K562 (cell line): ENCODE measurements at regions not wholly inside any gene's neighbourhood (a gene's known extent, or its start where the extent isn't known, plus 50 kb on each side); places are given as distances from the start of the nearest gene placed in this dataset.

Source experiments
- ATAC-seq: fragments of 200-7000 bp; cut with Tn5 transposase; 3 replicates; pipeline ENCODE4 v1.9.1; 2020; ENCODE audit warnings: moderate library complexity
- BruUV-seq: library from RNA; stranded (reverse); fragments of 400-500 nt; replicated peaks from 2 replicates; lab custom pipeline; 2021; lab: Mats Ljungman, UMichigan
- CTCF ChIA-PET: fragments of 300-600 bp; formaldehyde crosslinking; extraction: SDS; loops from one replicate; lab custom pipeline; 2021; ENCODE audit warnings: low intra/inter-chr PET ratio; lab: Yijun Ruan, JAX
- POLR2A ChIA-PET: fragments of 300-600, 350-650 bp; sonication (Branson Sonifier 250); formaldehyde crosslinking; extraction: SDS; loops from one replicate; lab custom pipeline; 2021; ENCODE audit warnings: antibody characterized with exemption, inconsistent platforms; lab: Yijun Ruan, JAX
- DNase-seq, 4 experiments: peaks; one replicate each; pipeline versions ENCODE4 v3.0.0 to v3.0.0-alpha.2; 2011 to 2018; ENCODE audit warnings: low spot score in 3 of 4, mixed read lengths in 3 of 4; ENCODE audit errors: extremely low read depth in 1 of 4
- FAIRE-seq: peaks from 2 replicates; lab custom pipeline; 2011; peaks lifted over from hg19 to GRCh38; lab: Jason Lieb, UNC
- H2AFZ ChIP-seq: 2 replicates; pipeline ENCODE4 v1.6.0; 2011; ENCODE audit warnings: low read depth, low read length, control low read depth, inconsistent platforms
- H3K27ac ChIP-seq: fragments of 200-600 bp; 3 replicates; pipeline ENCODE4 v1.8.0; 2011; ENCODE audit warnings: low read depth, mild to moderate bottlenecking, control low read depth, inconsistent platforms, low read length, moderate library complexity, mixed read lengths; ENCODE audit errors: extremely low read depth
- H3K27me3 ChIP-seq, 2 experiments: fragments of 300-600 bp in 1 of 2; 2 replicates in 1 of 2; 3 replicates in 1 of 2; pipeline versions ENCODE4 v1.6.0 to v1.8.0; 2011; ENCODE audit warnings: inconsistent platforms in 2 of 2, low read length in 2 of 2, mild to moderate bottlenecking in 1 of 2, mixed read lengths in 1 of 2, moderate library complexity in 1 of 2; ENCODE audit not compliant: control insufficient read depth in 2 of 2, insufficient read depth in 2 of 2
- H3K36me3 ChIP-seq: fragments of 300-600 bp; 3 replicates; pipeline ENCODE4 v1.8.0; 2011; ENCODE audit warnings: mild to moderate bottlenecking, low read length, inconsistent platforms; ENCODE audit not compliant: control insufficient read depth, insufficient read depth
- H3K4me1 ChIP-seq, 2 experiments: fragments of 200-600 bp in 1 of 2; replicated peaks in 1 of 2; 2 replicates in 1 of 2; 3 replicates in 1 of 2; pipeline versions ENCODE4 v1.5.1 to v1.8.0; 2011; ENCODE audit warnings: inconsistent platforms in 2 of 2, low read length in 2 of 2, mild to moderate bottlenecking in 1 of 2, mixed read lengths in 1 of 2, moderate library complexity in 1 of 2; ENCODE audit not compliant: control insufficient read depth in 2 of 2, insufficient read depth in 2 of 2
- H3K4me2 ChIP-seq: 2 replicates; pipeline ENCODE4 v1.6.1; 2011; ENCODE audit warnings: low read length, control low read depth, inconsistent platforms, mixed read lengths; ENCODE audit not compliant: insufficient read depth
- H3K4me3 ChIP-seq: fragments of 200-600 bp; sonication (generic), shearing (Covaris generic); 2 replicates; pipeline ENCODE4 v1.5.1; 2016; ENCODE audit warnings: control low read depth, inconsistent platforms
- H3K79me2 ChIP-seq: fragments of 200-600 bp; 3 replicates; pipeline ENCODE4 v1.8.0; 2011; ENCODE audit warnings: low read length, inconsistent platforms; ENCODE audit not compliant: control insufficient read depth, insufficient read depth
- H3K9ac ChIP-seq, 2 experiments: 2 replicates each; pipeline versions ENCODE4 v1.6.0 to v1.6.1; 2011; ENCODE audit warnings: low read depth in 2 of 2, low read length in 2 of 2, control low read depth in 1 of 2, inconsistent platforms in 1 of 2, mild to moderate bottlenecking in 1 of 2, mixed read lengths in 1 of 2; ENCODE audit not compliant: insufficient read depth in 1 of 2
- H3K9me1 ChIP-seq: one replicate; pipeline ENCODE4 v1.6.0; 2011; ENCODE audit warnings: inconsistent platforms, mild to moderate bottlenecking, low read length, moderate library complexity; ENCODE audit not compliant: control insufficient read depth, insufficient read depth
- H3K9me3 ChIP-seq: replicated peaks from 2 replicates; pipeline ENCODE4 v1.5.1; 2011; ENCODE audit warnings: low read depth, low read length, inconsistent platforms; ENCODE audit not compliant: control insufficient read depth, insufficient read depth
- H4K20me1 ChIP-seq: replicated peaks from 2 replicates; pipeline ENCODE4 v1.6.1; 2011; ENCODE audit warnings: low read length, inconsistent platforms, mixed read lengths; ENCODE audit not compliant: control insufficient read depth, insufficient read depth
- BRF1 ChIP-seq: IDR thresholded peaks from 3 replicates; pipeline ENCODE4 v1.6.1; 2011; ENCODE audit warnings: borderline replicate concordance, mild to moderate bottlenecking; ENCODE audit not compliant: insufficient read length; ENCODE audit errors: extremely low read depth
- CBFA2T2 ChIP-seq: fragments of 450-650 bp; conservative IDR thresholded peaks from 2 replicates; pipeline ENCODE4 v1.6.1; 2017; ENCODE audit warnings: mild to moderate bottlenecking
- FOXA1 ChIP-seq: fragments of 450-650 bp; IDR thresholded peaks from 2 replicates; pipeline ENCODE4 v1.6.1; 2016; ENCODE audit warnings: mild to moderate bottlenecking, borderline replicate concordance
- FOXJ3 ChIP-seq: sonication (generic); formaldehyde crosslinking; IDR thresholded peaks from 2 replicates; pipeline ENCODE4 v1.4.0; 2020; ENCODE audit warnings: mild to moderate bottlenecking, missing genetic modification reagents
- GTF2A2 ChIP-seq: IDR thresholded peaks from 2 replicates; pipeline ENCODE4 v1.6.1; 2016; ENCODE audit warnings: mild to moderate bottlenecking, missing genetic modification characterization, missing compliant biosample characterization
- HSF4 ChIP-seq: fragments of 250-450 bp; sonication (Bioruptor Pico); IDR thresholded peaks from 2 replicates; pipeline ENCODE4 v2.1.2; 2022; ENCODE audit warnings: mild to moderate bottlenecking, moderate library complexity, borderline replicate concordance
- ILK ChIP-seq: fragments of 450-650 bp; IDR thresholded peaks from 2 replicates; pipeline ENCODE4 v1.6.1; 2016; ENCODE audit warnings: missing genetic modification characterization, low read depth, mild to moderate bottlenecking, missing compliant biosample characterization, moderate library complexity, borderline replicate concordance
- POLR2AphosphoS2 ChIP-seq: IDR thresholded peaks from 2 replicates; pipeline ENCODE4 v1.6.1; 2012; ENCODE audit warnings: low read length, improper control_type of control experiment
- SMARCE1 ChIP-seq: fragments of 450-650 bp; IDR thresholded peaks from 2 replicates; pipeline ENCODE4 v1.7.1; 2016; ENCODE audit warnings: mild to moderate bottlenecking
- ZNF583 ChIP-seq: fragments of 250-450 bp; sonication (Bioruptor Pico); IDR thresholded peaks from 2 replicates; pipeline ENCODE4 v1.4.0; 2020
- ZNF785 ChIP-seq: fragments of 250-450 bp; sonication (Bioruptor Pico); IDR thresholded peaks from 2 replicates; pipeline ENCODE4 v1.4.0; 2020; ENCODE audit warnings: mild to moderate bottlenecking
- whole genome bisulfite sequencing: fragments of 100-300 bp; shearing (Covaris generic); methylation state at CpG from one replicate; pipeline ENCODE4 v1.1.6; 2016; ENCODE audit warnings: low coverage, mixed read lengths; ENCODE audit not compliant: insufficient coverage; ENCODE audit errors: missing lambda C conversion rate; 5-methylcytosine and 5-hydroxymethylcytosine counted together
- in situ Hi-C: fragments of 300-500 bp; cut with MboI; formaldehyde crosslinking; loops from 4 replicates; pipeline ENCODE4 v1.15.0; 2018; ENCODE audit warnings: inconsistent platforms, mixed read lengths
- intact Hi-C: fragments of 100-400 bp; cut with micrococcal nuclease; formaldehyde crosslinking; loops from 2 replicates; pipeline ENCODE4 v1.14.2; 2022
- TF ChIP-seq, protein P1 (sequence below): fragments of 450-650 bp; formaldehyde crosslinking; IDR thresholded peaks from 2 replicates; pipeline ENCODE4 v1.4.0; 2020; ENCODE audit warnings: mild to moderate bottlenecking, moderate library complexity

DNA sequence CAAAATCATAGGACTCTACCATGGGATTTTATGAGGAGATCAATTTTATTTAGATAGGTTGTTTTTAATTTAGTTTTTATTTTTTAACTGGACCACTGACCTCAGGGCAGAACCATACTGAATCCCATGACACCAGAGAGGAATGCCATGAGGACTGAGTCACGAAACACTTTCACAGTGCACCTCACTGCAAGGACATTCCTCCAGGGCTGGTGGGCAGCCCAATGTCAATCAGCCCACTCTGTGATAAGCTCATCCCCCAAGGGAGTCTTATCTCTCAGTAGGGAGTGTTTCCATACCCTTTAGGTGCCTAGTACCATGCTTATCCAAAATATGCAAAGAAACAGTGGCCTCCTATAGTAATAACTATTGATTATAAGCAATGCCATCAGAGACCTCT is 224.5 kb upstream of the CDH6 start:
- no peak overlapping the region for H2AFZ ChIP-seq
- H3K36me3 ChIP-seq: no peaks in the 10 kb centered on the region
- CTCF ChIA-PET: no interaction called here
- no peaks in the 10 kb centered on the region for H3K79me2 ChIP-seq
- FAIRE-seq (no peak), DNase-seq (no peak), ATAC-seq (no peak)
- H3K4me2 ChIP-seq: no peak overlapping the region
- POLR2A ChIA-PET: no interaction called here
- no TSS peak for BruUV-seq
- TF ChIP-seq FOXJ3 (no peak), POLR2AphosphoS2 (no peak), HSF4 (CRISPR knock-in tag) (no peak), GTF2A2 (tag) (no peak), CBFA2T2 (no peak), BRF1 (no peak), ILK (tag) (no peak), FOXA1 (no peak), SMARCE1 (no peak), ZNF785 (CRISPR knock-in tag) (no peak), ZNF583 (CRISPR knock-in tag) (no peak)
- TF ChIP-seq, protein P1, sequence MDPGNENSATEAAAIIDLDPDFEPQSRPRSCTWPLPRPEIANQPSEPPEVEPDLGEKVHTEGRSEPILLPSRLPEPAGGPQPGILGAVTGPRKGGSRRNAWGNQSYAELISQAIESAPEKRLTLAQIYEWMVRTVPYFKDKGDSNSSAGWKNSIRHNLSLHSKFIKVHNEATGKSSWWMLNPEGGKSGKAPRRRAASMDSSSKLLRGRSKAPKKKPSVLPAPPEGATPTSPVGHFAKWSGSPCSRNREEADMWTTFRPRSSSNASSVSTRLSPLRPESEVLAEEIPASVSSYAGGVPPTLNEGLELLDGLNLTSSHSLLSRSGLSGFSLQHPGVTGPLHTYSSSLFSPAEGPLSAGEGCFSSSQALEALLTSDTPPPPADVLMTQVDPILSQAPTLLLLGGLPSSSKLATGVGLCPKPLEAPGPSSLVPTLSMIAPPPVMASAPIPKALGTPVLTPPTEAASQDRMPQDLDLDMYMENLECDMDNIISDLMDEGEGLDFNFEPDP (CRISPR knock-in tag): no peak
- TF ChIP-seq, all 486 proteins: peak for 0
- H3K9me1 ChIP-seq: no peaks in the 10 kb centered on the region
- no peaks in the 10 kb centered on the region for H3K4me1 ChIP-seq
- intact Hi-C loops: no loop called here
- H4K20me1 ChIP-seq: no peaks in the 10 kb centered on the region
- in situ Hi-C loops: no loop called here
- no peak overlapping the region for H3K27ac ChIP-seq
- no peaks in the 10 kb centered on the region for H3K27me3 ChIP-seq
- H3K9ac ChIP-seq: no peak overlapping the region
- 0% methylated on average over 1 of the region's 1 CpG for WGBS
- H3K4me3 ChIP-seq: no peak overlapping the region
- no peaks in the 10 kb centered on the region; the same call in 1 of the 2 replicates for H3K9me3 ChIP-seq
